T-helper 2 cell treated with Interferon-gamma antibody and Interleukin-4, amounts not matched to agents 5 μg/mL and 100 μg/mL, for 36 hours (primary cell): ENCODE measurements at regions not wholly inside any gene's neighbourhood (a gene's known extent, or its start where the extent isn't known, plus 50 kb on each side); places are given as distances from the start of the nearest gene placed in this dataset.

Experiments
- DNase-seq: peaks from one replicate; pipeline ENCODE4 v3.0.0; 2021; ENCODE audit warnings: low spot score
- H3K27ac Mint-ChIP-seq: one replicate; pipeline ENCODE4 v1.8.0; 2021; ENCODE audit warnings: mild to moderate bottlenecking, mixed read lengths
- H3K27me3 Mint-ChIP-seq: one replicate; pipeline ENCODE4 v1.8.0; 2021; ENCODE audit warnings: low read depth, mixed read lengths
- H3K36me3 Mint-ChIP-seq: one replicate; pipeline ENCODE4 v1.8.0; 2021; ENCODE audit warnings: low read depth, mixed read lengths
- H3K4me1 Mint-ChIP-seq: one replicate; pipeline ENCODE4 v1.8.0; 2021; ENCODE audit warnings: low read depth, mixed read lengths
- H3K4me3 Mint-ChIP-seq: one replicate; pipeline ENCODE4 v1.8.0; 2022; ENCODE audit warnings: mild to moderate bottlenecking, moderate library complexity, mixed read lengths
- H3K9me3 Mint-ChIP-seq: one replicate; pipeline ENCODE4 v1.8.0; 2021; ENCODE audit warnings: mixed read lengths

GRCh38 chr7:46294381-46294780 lies 373.3 kb upstream of the IGFBP3 start:
- no peaks in the 10 kb centered on the region for H3K4me1 Mint-ChIP-seq
- peaks cover 10% of the 10 kb centered on the region for H3K9me3 Mint-ChIP-seq
- no peaks in the 10 kb centered on the region for H3K36me3 Mint-ChIP-seq
- no peak overlapping the region for H3K4me3 Mint-ChIP-seq
- H3K27me3 Mint-ChIP-seq = no peaks in the 10 kb centered on the region
- DNase-seq = no peak
- H3K27ac Mint-ChIP-seq = no peak overlapping the region

DNA sequence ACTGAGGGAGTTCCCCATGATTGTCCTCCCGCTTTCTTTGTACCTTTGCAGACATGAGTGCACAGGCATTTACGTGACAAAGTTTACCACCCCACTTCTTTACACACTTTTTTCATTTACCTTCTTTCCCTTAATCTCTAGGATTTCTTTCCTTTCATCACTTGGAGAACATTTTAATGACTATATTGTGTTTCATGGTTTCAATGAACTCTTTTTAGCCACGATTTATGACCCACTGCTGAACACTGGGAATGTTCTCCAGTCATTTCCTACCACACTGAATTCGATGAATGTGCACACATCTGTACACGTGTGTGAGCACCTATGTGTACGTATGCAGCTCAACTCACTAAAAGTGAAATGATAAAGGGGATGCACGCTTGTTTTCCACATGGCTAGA lies 371.7 kb upstream of the IGFBP3 start:
- no peak for DNase-seq
- H3K27ac Mint-ChIP-seq = no peak overlapping the region
- H3K9me3 Mint-ChIP-seq = peaks cover 10% of the 10 kb centered on the region
- no peaks in the 10 kb centered on the region for H3K4me1 Mint-ChIP-seq
- no peaks in the 10 kb centered on the region for H3K36me3 Mint-ChIP-seq
- no peak overlapping the region for H3K4me3 Mint-ChIP-seq
- no peaks in the 10 kb centered on the region for H3K27me3 Mint-ChIP-seq

DNA sequence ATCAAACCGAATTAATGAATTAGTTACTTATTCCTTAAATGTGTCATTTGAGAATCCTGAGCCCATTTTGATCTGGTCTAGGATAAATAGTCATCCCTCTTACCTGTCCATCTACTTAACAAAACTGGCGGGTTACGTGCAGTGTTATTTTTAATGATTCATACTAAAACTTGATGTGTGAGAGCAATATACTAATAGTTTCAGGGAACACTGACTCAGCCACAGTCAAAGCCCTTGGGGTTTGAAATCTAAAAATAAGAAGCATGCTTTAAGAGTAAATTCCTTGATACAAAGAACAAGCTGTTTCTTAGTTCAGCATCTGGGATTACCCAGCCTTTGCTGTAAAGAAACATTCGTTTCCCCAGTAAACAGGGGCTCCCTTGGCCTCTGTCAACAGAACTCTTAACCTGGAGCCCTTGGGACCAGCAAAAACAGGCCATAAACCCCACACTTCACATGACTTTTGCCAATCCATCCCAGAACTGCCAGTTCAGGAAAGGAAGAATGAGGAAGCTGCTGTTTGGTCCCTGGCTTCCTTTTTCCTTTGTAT lies 370.6 kb upstream of the IGFBP3 start:
- no peak for DNase-seq

DNA sequence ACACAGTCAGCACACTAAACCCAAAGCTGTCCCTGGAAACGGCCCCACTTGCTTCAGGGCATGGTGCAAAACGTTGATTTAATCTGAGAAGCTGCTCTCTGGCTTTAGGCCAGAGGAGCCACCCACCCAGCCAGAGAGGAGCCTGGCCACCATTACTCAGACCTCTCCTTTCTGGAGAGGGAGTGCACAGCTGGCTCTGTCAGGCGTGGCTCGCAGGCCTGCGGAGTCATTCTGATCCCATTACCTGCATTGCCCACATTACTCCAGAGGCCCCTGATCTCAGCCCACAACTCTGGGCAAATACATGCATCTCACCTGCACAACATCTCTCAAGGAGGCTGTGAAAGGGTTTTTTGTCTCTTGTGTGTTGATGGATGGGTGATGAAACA lies 370.0 kb upstream of the IGFBP3 start:
- DNase-seq = no peak
- Mint-ChIP-seq H3K4me3 (no peak overlapping the region), H3K27ac (no peak overlapping the region), H3K4me1 (no peaks in the 10 kb centered on the region), H3K27me3 (no peaks in the 10 kb centered on the region), H3K9me3 (peaks cover 10% of the 10 kb centered on the region), H3K36me3 (no peaks in the 10 kb centered on the region)

More for the DNA sequence above, 370.6 kb upstream of the IGFBP3 start:
- no peaks in the 10 kb centered on the region for H3K4me1 Mint-ChIP-seq
- H3K27me3 Mint-ChIP-seq = no peaks in the 10 kb centered on the region
- no peak overlapping the region for H3K27ac Mint-ChIP-seq
- H3K4me3 Mint-ChIP-seq = no peak overlapping the region
- no peaks in the 10 kb centered on the region for H3K36me3 Mint-ChIP-seq
- H3K9me3 Mint-ChIP-seq = peaks cover 10% of the 10 kb centered on the region

DNA sequence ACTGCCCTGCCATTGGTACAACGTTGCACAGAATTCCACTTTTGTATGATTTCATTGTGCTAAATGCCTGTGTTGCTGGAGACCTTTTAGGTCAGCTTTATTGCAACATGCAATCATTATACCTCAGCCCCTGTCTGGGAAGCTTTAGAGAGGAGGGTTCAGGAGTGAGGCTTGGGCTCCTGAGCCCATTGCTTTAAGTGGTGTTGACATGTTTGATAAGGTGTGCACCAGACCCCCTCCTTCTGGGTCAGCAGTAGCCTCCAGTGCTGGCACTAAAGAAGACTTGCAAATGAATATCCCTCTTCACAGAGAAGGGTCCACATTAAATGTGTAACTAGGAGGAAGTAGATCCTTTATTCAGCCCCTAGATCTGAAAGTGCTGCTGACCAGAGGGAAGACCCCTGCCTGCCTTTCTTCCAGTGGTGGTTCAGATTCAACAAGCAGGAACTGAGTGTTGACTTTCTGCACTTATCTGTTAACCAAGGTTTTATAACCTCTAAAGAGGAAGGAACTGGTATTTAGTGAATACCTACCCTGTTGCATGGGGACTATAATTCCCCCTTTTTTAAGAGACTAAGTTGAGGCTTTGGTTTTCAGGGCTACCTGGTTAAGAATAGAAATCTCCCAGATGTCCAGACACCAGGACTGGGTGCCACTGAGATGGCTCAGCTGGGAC lies 369.4 kb upstream of the IGFBP3 start:
- DNase-seq = no peak
- Mint-ChIP-seq H3K36me3 (no peaks in the 10 kb centered on the region), H3K4me1 (no peaks in the 10 kb centered on the region), H3K27ac (no peak overlapping the region), H3K27me3 (no peaks in the 10 kb centered on the region), H3K9me3 (peaks cover 10% of the 10 kb centered on the region), H3K4me3 (no peak overlapping the region)

- Mint-ChIP-seq H3K4me1 (no peaks in the 10 kb centered on the region), H3K4me3 (no peak overlapping the region), H3K27ac (no peak overlapping the region), H3K27me3 (no peaks in the 10 kb centered on the region), H3K36me3 (no peaks in the 10 kb centered on the region), H3K9me3 (peaks cover 3% of the 10 kb centered on the region)
- no peak for DNase-seq
Observed at GRCh38 chr7:46288861-46289260, 367.8 kb upstream of the IGFBP3 start.

DNA sequence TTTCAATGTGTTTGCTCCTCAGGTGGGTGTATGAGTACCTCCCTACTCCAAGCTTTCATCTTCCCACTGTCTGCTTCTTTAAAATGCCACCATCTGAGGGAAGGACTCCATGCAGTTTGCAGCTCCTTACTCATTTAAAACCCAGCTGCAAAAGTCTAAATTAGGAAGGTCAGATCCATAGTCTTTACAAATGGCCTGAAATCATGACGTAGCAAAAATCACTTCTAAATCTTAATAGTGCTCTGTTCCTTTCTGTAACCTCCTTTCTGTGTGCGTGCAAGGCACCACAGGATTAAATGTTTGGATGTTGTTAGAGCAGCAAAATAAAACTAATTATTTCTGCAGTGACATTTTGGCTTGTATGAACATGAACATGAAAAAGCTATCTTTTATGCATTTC lies 366.9 kb upstream of the IGFBP3 start:
- H3K4me1 Mint-ChIP-seq = no peaks in the 10 kb centered on the region
- H3K27me3 Mint-ChIP-seq = no peaks in the 10 kb centered on the region
- no peak overlapping the region for H3K4me3 Mint-ChIP-seq
- H3K36me3 Mint-ChIP-seq = no peaks in the 10 kb centered on the region
- DNase-seq = no peak
- no peak overlapping the region for H3K27ac Mint-ChIP-seq
- H3K9me3 Mint-ChIP-seq = peaks cover 3% of the 10 kb centered on the region

DNA sequence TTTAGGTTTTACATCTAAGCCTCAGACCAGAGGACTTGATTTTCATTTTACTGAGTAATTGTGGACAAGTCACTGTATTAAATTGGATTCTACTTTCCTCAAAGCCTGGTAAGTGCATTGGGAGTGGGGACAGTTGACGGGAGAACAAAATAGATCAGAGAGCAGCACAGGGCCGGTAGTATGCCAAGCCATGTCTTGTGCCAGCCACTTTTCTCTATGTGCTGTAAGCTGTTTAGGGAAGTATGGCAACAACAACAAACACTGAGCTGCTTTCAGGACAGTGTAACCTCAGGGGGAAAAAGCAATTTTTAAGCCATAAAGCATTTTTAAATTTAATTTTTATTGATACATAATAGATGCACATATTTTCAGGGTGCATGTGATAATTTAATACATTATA lies 365.9 kb upstream of the IGFBP3 start:
- Mint-ChIP-seq H3K36me3 (no peaks in the 10 kb centered on the region), H3K4me1 (no peaks in the 10 kb centered on the region), H3K27me3 (no peaks in the 10 kb centered on the region), H3K4me3 (no peak overlapping the region), H3K27ac (no peak overlapping the region), H3K9me3 (no peaks in the 10 kb centered on the region)
- DNase-seq = no peak

DNA sequence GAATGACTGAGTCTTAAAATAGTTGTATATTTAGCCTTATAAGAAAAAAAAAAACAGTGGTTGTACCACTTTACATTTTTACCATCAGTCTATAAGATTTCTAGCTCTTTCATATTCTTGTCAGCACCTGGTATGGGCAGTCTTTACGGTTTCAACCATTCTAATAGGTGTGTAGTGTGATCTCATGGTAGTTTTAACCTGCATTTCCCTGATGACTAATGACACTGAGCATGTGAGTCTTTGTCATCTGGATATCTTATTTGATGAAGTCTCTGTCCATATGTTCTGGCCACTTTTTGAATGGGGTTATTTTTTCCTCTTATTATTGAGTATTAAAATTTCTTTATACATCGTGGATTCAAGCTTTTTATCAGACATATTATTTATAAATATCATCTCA lies 365.3 kb upstream of the IGFBP3 start:
- Mint-ChIP-seq H3K36me3 (no peaks in the 10 kb centered on the region), H3K27ac (no peak overlapping the region), H3K27me3 (no peaks in the 10 kb centered on the region), H3K4me1 (no peaks in the 10 kb centered on the region), H3K9me3 (no peaks in the 10 kb centered on the region), H3K4me3 (no peak overlapping the region)
- no peak for DNase-seq

- Mint-ChIP-seq H3K9me3 (no peaks in the 10 kb centered on the region), H3K4me3 (no peak overlapping the region), H3K4me1 (no peaks in the 10 kb centered on the region), H3K27me3 (no peaks in the 10 kb centered on the region), H3K36me3 (no peaks in the 10 kb centered on the region), H3K27ac (no peak overlapping the region)
- no peak for DNase-seq
Observed at GRCh38 chr7:46285878-46286277, 364.8 kb upstream of the IGFBP3 start.

GRCh38 chr7:46283852-46284251 lies 362.8 kb upstream of the IGFBP3 start:
- H3K27ac Mint-ChIP-seq = no peak overlapping the region
- H3K4me1 Mint-ChIP-seq = no peaks in the 10 kb centered on the region
- no peak for DNase-seq
- H3K27me3 Mint-ChIP-seq = no peaks in the 10 kb centered on the region
- H3K9me3 Mint-ChIP-seq = no peaks in the 10 kb centered on the region
- no peaks in the 10 kb centered on the region for H3K36me3 Mint-ChIP-seq
- no peak overlapping the region for H3K4me3 Mint-ChIP-seq

DNA sequence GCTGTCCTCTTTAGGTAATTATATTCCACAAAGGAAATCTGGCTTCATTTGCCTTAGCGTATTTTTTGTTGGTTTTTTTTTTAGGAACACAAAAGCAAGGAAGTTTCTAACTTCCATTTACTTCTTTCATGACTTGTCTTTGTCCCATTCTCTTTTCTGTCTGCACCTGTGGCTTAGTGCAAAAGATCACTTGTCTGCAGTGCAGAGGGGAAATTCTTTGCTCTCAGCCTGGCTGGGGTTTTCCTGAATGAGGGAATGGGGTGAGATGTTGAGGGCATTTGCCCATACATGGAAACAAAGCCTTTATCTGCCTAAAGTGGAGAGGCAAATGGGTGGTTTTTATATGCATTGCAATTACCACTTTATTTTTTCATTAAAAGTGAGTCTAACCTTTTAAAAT lies 361.1 kb upstream of the IGFBP3 start:
- no peak overlapping the region for H3K27ac Mint-ChIP-seq
- no peak overlapping the region for H3K4me3 Mint-ChIP-seq
- no peaks in the 10 kb centered on the region for H3K27me3 Mint-ChIP-seq
- no peak for DNase-seq
- no peaks in the 10 kb centered on the region for H3K4me1 Mint-ChIP-seq
- no peaks in the 10 kb centered on the region for H3K9me3 Mint-ChIP-seq
- H3K36me3 Mint-ChIP-seq = no peaks in the 10 kb centered on the region

DNA sequence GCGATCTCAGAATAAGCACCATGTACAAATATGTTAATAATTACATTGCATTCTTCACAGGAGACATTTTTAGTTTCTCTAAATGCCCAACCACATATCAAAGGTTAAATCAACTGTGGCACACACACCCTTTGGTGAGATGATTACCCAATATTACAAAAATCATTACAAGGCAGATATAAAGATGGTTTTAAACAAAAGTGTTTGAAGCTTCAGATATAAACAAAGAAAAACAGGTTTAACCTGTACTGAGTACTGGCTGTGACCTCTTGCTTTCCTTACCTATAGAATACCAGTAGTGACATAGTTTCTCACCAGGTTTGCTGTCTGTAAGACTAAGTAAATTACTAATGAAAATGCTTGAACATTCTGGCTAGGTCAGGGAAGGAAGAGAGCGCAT lies 360.0 kb upstream of the IGFBP3 start:
- H3K4me3 Mint-ChIP-seq = no peak overlapping the region
- H3K27ac Mint-ChIP-seq = no peak overlapping the region
- no peaks in the 10 kb centered on the region for H3K9me3 Mint-ChIP-seq
- no peaks in the 10 kb centered on the region for H3K36me3 Mint-ChIP-seq
- H3K27me3 Mint-ChIP-seq = no peaks in the 10 kb centered on the region
- no peaks in the 10 kb centered on the region for H3K4me1 Mint-ChIP-seq
- DNase-seq = no peak

GRCh38 chr7:46279290-46279689 lies 358.2 kb upstream of the IGFBP3 start:
- Mint-ChIP-seq H3K27me3 (no peaks in the 10 kb centered on the region), H3K4me3 (no peak overlapping the region), H3K9me3 (no peaks in the 10 kb centered on the region), H3K4me1 (no peaks in the 10 kb centered on the region), H3K27ac (no peak overlapping the region), H3K36me3 (no peaks in the 10 kb centered on the region)
- no peak for DNase-seq

DNA sequence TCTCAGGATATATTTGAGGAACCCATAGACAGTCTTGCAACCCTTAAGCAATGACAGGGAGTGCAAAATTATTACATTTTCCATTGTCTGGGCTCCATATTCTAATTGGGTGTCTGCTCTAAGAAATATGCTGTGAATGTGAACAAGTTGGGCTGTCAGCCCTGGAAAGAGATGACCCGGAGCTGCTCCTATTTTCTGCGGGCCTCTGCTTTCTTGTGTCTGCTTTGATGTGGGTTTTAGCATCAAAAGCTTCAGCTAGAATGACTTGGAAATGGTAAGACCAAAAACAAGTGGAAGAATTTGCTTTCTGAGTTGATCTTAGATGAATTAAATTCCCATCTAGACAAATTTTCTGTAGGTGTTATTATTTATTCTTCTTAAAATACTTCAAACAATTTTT lies 343.6 kb upstream of the IGFBP3 start:
- Mint-ChIP-seq H3K9me3 (peaks cover 21% of the 10 kb centered on the region), H3K27me3 (no peaks in the 10 kb centered on the region), H3K4me3 (no peak overlapping the region), H3K36me3 (no peaks in the 10 kb centered on the region), H3K4me1 (no peaks in the 10 kb centered on the region), H3K27ac (no peak overlapping the region)
- DNase-seq = no peak
